PC-9 (cell line): ENCODE measurements at regions not wholly inside any gene's neighbourhood (a gene's known extent, or its start where the extent isn't known, plus 50 kb on each side); places are given as distances from the start of the nearest gene placed in this dataset.

ENCODE experiments used
- CTCF ChIP-seq: fragments of 200-600 bp; sonication (generic); conservative IDR thresholded peaks from 2 replicates; pipeline ENCODE4 v1.6.1; 2017; ENCODE audit warnings: mixed run types, antibody characterized with exemption, mild to moderate bottlenecking, moderate library complexity
- EZH2 ChIP-seq: fragments of 200-600 bp; sonication (generic); IDR thresholded peaks from 2 replicates; pipeline ENCODE4 v1.8.0; 2017; ENCODE audit warnings: antibody characterized with exemption, low read depth

- TF ChIP-seq CTCF (no peak), EZH2 (no peak)
These were observed 586.4 kb downstream of the HTR1A start for GRCh38 chr5:63375851-63376250.
